ENCODE measurements at regions not wholly inside any gene's neighbourhood (a gene's known extent, or its start where the extent isn't known, plus 50 kb on each side); places are given as distances from the start of the nearest gene placed in this dataset.

- DNase-seq, result no peak
These were observed 115.5 kb upstream of the IRF2BP2 start for GRCh38 chr1:234725177-234726132.

DNA sequence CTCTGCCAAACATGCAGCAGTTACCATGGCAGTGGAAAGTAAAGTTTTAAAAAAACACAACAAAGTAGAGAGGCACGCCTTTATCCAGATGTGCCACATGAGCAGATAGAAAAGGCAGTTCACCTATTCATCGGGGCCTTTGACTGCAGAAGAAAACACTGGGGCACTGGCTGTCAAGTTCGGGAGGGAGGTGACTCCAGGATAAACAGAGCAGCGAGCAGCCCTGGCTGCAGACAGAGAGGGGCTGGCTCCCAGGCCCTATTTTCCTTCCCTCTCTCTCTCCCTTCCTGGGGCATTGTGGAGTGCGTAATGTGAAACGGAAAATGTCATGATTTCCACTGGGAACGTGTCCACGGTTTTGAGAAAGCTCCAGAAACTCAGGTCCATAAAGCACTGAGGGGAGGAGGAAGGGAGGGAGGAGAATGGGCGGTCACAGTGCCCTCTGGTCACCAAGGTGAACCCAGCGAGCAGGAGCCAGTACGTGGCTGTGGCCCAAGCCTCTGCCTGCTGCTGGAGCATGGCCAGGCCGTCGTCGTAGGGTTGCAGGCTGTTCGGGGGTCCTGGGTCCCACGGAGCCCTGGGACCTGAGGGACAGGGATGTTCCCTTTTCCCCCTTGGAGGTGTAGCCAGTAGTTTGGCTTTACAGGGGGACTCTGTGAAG lies 114.7 kb upstream of the IRF2BP2 start:
- DNase-seq, result no peak

DNA sequence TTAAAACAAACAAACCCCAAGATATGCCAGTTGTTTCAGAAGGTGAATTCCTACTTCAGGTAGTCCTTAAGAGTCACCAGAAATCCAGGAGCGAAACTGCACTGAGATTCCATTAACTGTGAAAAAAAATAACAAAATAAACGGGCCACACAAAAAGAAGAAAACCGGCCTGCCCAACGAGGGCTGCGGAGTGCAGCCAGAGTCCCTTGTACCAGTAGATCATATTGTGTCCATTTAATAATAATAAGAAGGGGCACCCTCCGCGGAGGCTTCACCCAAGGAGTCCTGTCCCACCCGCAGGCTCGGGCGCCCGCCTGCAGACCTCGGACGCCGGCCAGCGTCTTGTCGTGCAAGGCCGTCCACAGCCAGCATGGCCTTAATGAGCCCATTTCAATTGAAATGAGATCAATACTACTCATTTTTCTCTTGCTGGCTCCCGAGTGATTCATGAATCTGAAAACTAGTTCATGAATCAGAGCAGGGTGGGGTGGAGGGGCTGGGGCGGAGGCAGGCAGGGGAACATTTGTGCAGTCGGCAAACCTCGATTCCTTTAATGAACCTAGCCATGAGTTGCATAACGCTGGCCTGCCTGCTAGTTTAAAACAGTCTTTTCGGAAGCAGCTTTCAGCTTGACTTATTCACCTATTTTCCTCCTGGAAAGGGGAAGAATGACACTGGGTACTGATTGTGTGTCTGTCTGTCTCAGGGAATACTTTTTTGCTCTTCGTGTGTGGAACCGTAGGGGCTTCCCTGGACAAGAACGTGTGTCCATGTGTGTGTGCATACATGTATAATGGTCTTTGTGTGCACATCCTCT lies 113.1 kb upstream of the IRF2BP2 start:
- peak; percentile 76 for DNase-seq

DNA sequence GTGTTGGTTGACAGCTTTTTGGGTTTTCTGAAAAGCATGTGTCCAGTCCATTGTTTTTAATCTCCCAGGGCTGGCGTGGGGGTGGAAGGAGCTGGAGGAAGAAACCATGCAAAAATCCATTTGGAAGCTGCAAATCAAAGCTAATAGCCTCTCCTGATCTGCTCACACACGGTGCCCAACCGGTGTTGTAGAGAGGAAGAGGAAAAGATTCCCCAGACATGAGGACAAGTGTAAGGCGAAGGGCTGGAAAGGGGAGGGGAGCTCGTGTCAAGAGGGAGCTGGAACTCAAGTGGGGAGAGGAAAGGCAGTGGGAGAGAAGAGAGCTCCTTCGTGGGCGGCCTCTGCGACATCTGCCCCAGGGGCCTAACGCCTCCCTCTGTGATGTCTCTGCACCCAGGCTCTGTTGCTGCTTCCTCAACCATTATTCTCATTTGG lies 112.3 kb upstream of the IRF2BP2 start:
- no peak for DNase-seq

- no peak for DNase-seq
These were observed 111.7 kb upstream of the IRF2BP2 start for GRCh38 chr1:234721476-234722269.

DNA sequence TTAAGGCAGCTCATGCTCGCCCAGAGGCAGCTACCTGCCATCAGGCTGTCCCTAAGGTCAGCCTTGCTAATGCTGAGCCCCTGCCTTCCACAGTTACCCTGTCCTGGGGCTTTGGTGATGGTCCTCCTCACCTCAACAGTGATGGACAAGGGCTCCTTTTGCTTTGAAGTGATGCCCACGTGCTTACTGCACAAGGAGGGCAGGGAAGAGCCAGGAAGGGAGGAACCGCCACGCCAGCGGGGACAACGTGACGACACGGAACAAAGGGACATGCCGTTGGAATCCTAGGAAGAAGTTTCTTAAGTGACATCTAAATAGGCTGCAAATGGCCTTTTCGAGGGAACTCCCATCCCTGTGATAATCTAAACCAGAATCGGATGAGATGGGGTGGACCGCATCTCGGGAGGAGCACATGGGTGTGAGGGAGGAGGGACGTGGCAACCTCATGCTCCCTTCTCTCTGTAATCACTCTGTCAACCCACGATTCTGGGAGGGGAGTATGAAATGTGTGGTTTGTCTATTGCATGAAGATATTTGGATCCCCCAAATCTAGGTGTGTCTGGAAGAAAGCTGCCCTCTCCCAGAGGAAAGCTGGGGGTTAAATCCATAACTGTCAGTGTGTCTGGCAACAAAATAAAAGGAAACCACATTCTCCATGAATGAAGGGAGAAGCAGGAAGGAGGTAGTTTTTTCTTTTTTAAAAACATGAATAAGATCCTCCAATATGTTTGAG lies 110.9 kb upstream of the IRF2BP2 start:
- no peak for DNase-seq

GRCh38 chr1:234719454-234720251 lies 109.7 kb upstream of the IRF2BP2 start:
- no peak for DNase-seq

GRCh38 chr1:234718496-234719453 lies 108.8 kb upstream of the IRF2BP2 start:
- DNase-seq, result no peak

- no peak for DNase-seq
These were observed 107.0 kb upstream of the IRF2BP2 start for GRCh38 chr1:234716908-234717375.

- no peak for DNase-seq
These were observed 105.5 kb upstream of the IRF2BP2 start for GRCh38 chr1:234715252-234716014.

GRCh38 chr1:234713859-234714258 lies 103.9 kb upstream of the IRF2BP2 start:
- no peak for DNase-seq

DNA sequence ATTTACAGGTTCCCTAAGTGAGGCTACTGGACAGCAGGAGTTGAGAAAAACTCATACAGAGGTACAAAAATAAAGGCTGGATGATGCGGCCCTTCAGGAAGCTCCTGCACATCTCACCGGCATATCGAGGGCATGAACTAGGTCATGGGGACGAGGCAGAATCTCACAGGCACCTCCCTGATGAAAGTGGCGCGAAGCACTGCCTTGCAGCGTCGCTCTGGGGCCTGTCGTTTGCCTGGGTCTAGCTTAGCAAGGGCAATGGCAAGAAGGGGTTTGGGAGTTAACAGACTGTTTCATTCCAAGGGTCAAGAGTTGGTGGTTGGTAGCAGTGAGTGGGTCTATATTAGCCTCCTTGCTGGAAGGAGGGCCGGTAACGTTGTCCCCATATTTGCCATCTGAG lies 103.5 kb upstream of the IRF2BP2 start:
- no peak for DNase-seq

DNA sequence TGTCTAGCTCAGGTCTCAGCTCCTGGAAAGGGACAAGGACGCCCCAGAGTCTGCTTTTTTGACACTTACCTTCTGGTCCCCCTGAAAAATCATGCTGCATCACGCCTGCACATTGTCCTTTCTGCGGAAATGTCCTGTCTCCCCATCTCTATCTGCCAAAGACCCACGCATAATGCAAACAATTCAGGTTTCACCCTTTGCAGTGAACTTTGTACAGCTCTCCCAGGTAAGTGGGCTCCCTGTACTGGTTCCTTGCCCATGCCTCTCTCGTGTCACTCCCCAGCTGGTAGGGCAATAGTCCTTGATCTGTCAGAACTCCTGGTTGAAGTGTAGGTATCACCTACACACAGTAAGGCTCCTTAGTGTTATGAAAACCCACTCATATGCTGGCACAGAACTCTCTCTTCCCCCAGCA lies 102.9 kb upstream of the IRF2BP2 start:
- no peak for DNase-seq

DNA sequence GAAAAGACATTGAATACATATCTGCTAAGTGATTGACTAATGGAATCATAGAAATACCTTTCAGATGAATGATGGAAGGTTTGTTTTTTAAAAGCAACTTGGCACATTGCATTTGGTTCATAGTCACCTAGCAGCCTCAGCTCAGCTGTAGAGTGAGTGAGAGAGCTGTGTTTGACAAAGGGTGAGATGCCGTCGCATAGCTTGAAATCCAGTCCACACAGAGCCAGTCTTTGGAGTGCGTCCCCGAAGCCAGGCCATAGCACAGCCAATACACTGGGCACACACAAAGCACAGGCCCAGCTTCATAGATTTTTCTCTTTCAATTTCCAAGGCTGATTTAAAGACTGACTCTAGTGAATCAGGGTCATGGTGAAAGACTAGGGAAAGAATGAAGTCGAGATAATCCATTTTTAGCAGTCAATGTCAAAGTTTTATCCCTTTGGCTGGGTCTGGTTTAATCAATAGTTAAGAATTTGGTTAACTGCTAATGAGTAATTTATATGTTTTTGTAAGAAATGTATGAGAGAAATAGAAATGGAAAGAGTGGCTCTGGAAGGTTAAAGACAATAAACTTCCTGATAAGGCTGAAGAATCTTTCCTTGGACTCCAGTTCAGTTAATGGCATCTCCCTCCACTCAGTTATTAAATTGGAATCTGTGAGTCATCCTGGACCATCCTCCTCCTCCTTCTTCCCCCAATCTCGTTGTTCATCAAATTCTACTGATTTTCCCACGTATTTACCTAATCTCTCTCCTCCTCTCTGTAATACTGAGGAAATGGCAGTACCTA lies 101.2 kb upstream of the IRF2BP2 start:
- DNase-seq, result no peak

DNA sequence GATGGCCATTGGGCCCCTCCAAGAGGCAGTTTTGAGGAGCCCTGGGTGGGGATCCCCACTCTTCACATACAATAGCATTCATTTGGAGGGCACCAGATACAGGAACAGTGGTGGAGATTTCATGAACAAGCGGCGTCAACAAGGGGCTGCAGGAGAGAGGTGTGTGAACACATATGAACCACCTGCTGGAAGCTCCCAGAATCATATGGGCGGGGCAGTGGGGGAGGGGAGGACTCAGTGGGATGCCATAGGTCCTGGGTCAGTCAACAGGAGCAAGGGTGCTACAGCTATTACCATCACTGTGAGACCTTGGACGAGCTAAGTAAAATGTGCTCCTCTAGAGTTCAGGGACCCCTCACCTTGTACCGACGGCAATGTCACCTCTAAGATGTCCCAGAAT lies 100.4 kb upstream of the IRF2BP2 start:
- DNase-seq, result no peak

- no peak for DNase-seq
These were observed 99.7 kb upstream of the IRF2BP2 start for GRCh38 chr1:234709473-234710228.

All from amniotic stem cell (primary cell).